ENCODE measurements at regions not wholly inside any gene's neighbourhood (a gene's known extent, or its start where the extent isn't known, plus 50 kb on each side); places are given as distances from the start of the nearest gene placed in this dataset.

DNA sequence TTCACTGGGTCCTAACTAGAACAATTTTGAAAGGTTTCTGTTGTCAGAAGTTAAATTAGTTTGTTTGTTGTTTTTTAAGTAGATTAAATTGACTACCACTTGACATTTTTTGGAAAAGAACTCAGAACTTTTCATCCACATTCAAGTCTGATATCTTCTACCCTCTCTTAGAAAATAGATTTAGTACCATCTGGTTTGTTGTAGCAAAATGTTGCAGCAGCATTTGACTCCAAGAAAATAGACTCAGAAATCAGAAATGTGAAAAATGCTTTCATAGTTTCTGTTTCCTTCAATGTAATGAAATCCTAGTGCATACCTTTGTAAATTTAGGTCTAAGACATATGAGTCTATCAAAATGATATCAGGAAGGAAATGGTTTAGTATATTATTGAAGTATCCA lies 256.3 kb upstream of the CLEC14A start:
- TF ChIP-seq POLR2A (IDR thresholded peaks at IDR 0.05; ENCODE audit: low read depth, low read length) (no peak), TAF1 (IDR thresholded peaks at IDR 0.05; ENCODE audit: low read depth, low read length) (no peak), POLR2AphosphoS5 (IDR thresholded peaks at IDR 0.05; ENCODE audit: low read depth, low read length) (no peak), SPI1 (IDR thresholded peaks at IDR 0.05; ENCODE audit: low read depth, low read length) (no peak)

All from GM12891 (cell line).